SK-MEL-5 (cell line): ENCODE measurements at regions not wholly inside any gene's neighbourhood (a gene's known extent, or its start where the extent isn't known, plus 50 kb on each side); places are given as distances from the start of the nearest gene placed in this dataset.
"Not testable (repeated sequence)": the region's sequence is repeated elsewhere in the genome, so short reads cannot be mapped to it uniquely, and the experiment has no call there.

Source experiments
- DNase-seq: peaks from one replicate; pipeline ENCODE4 v3.0.0-alpha.2; 2016; ENCODE audit warnings: low read depth, low spot score
- in situ Hi-C: cut with HindIII; loops from 2 replicates; pipeline ENCODE4 v1.10.0; 2016; ENCODE audit warnings: low sequenced_read_pairs, high pct_unique_total_duplicates, low pct_unique_long_range_greater_than_20kb

DNA sequence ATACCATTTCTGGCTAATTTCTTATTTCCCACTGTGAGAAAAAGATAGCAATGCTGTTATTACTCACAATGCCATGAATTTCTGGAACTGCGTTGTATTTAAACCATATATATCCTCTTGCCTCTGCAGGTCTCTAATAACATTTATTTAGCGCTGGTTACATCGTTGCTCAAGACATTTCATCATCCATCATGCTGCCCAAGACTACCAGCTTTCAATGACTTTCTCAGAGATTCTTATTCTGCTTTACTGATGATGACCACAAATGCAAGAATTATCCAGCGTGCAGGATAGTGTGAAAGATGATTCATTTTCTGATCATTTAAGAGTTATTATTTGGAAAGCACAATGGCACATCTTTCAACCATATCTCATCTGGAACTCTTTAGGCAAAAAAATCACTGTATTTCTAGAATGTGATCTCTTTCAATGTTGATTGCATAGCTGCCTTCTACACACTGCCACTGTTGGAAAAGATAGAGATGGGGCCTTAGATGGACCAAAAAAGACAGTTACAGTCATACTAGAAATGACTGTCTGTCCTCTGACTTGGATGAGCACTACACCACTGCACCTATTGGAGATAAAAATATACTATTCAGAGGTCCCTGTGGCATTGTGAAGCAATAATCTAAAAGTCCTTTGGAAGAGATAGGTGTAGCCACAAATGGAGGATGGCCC is 716.1 kb downstream of the NSUN3 start:
- in situ Hi-C loops = no loop called here
- DNase-seq = no peak

DNA sequence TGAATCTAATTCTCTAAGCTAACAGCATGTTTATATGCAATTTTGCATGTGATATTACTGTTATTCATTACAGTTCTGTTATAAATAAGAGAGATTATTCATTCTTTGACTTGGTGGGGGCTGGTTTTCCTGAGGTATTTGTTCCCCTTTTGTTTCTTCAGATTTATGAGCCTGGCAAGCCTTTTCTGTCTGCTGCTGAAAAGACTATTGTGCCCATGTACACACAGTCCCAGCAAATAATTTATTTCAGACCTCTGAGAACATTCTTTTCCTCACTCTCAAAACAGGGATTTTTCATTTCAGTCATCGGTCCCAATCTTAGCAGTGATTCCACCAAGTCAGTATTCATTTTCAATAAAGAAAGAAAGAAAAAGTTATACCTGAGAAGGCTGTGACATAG is 716.8 kb downstream of the NSUN3 start:
- in situ Hi-C loops = no loop called here
- no peak for DNase-seq

DNA sequence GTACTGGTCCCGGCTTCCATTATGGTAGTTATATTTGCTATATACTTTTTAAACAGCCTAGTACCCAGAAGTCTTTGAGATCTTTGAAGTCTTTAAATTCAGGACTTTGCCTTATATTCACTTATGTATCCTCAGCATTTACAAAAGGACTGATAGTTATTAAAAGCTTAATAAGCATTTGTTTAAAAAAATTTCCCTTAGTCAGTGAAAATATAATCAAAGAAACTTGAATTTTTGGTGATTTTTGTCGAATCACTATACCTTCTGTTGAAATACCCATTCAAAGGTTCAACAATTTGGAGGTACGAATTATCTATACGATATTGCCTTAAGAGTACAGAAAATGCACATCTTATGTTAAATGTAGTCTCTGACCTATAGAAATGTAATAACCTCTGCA is 721.4 kb downstream of the NSUN3 start:
- DNase-seq = no peak
- in situ Hi-C loops = no loop called here

DNA sequence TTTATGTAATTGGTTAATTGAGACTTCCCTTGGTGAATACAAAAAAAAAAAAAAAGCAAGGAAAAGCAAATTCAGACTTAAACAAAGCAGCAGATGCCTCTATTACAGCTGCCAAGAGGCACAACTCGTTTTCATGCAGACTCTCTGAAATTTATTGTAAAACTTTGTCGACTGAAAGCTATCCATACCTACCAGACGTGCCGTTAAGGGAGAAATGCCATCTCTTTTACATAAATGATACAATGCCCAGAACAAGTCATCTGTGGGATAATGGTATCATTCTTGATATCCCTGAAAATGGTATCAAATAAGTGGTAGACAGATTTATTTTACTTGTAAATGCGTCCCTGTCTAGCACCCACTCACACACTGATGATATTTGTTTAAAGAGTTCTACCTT is 724.2 kb downstream of the NSUN3 start:
- in situ Hi-C loops = no loop called here

DNA sequence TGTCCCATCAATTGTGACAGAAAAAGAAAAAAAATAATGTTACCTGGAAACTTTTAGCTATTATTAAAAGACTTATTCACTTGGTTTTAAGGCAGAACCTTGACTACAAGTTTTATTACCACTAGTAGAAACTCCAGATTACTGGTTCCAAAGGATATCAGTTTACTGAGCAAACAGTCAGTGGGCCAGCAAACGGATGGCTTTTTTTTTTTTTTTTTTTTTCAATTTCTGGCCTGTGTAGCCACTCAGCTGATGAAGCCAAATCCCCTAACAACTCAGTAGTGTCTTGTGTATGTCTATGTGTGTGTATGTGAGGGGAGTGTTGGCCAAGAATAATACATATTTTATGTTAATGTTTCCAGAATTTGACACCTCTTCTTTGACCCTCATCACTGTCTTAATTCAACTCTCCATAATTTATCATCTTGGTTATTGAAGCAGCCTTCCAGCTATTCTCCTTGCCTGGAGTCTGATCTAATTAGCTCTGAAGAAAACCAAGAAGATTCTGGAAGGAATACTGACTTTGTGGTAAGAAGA is 724.9 kb downstream of the NSUN3 start:
- in situ Hi-C loops = no loop called here
- DNase-seq = no peak

More for the DNA sequence above, 724.2 kb downstream of the NSUN3 start:
- DNase-seq = no peak

DNA sequence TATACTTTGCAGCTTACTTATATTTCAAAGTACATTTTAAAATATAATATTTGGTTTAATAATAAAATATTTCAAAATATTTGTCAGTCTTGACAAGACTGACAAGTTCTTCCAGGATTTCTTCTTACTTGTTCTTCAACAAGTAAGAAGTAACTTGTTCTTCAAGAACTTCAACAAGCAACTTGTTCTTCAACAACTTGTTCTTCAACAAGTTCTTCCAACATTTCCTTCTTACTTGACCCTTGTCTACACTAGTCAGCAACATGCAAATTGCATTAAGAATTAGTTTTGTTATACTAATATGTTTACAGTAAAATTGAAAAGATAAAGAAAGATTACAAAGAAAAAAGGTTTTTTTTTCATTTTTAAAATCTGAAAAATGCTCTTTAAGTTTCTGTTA is 731.7 kb downstream of the NSUN3 start:
- no peak for DNase-seq
- in situ Hi-C loops = no loop called here

DNA sequence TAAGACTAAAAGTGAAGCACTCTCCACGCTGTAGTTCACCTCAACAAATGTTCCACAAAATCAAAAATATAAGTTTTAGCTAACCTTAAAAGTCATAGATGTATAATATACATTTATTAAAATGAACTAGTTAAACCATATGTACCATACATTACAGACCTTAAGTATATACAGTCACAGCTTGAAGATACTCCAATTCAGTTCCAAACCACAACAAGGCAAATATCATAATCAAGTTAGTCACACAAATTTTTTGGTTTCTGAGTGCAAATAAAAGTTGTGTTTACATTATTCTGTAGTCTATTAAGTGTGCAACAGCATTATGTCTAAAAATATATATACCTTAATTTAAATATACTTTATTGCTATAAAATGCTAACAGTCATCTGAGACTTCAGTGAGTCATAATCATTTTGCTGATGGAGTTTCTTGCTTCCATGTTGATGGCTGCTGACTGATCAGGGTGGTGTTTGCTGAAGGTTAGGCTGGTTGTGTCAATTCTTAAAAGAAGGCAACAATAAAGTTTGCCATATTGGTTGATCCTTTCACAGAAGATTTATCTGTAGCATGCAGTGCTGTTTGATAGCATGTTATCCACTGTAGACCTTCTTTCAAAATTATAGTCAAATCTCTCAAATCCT is 736.7 kb downstream of the NSUN3 start:
- in situ Hi-C loops = no loop called here
- DNase-seq = no peak

DNA sequence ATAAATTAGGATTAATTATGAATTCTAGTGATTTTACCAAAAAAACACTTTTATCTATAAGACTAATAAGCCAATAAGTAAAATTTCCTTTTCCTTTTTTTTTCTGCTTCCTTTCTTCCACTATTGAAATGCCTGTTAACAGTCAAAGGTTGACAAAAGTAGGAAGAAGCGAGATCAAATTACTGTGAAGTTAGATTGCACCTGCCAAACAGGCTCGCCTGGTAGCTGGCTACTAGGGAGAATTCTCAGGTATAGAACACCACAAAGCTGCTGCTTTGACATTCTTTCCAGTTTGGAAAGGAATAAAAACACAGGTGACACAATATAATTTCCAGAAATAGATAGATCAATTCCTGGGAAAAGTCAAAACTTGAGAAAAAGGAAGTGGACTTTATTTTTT is 749.0 kb downstream of the NSUN3 start:
- in situ Hi-C loops = no loop called here
- no peak for DNase-seq

DNA sequence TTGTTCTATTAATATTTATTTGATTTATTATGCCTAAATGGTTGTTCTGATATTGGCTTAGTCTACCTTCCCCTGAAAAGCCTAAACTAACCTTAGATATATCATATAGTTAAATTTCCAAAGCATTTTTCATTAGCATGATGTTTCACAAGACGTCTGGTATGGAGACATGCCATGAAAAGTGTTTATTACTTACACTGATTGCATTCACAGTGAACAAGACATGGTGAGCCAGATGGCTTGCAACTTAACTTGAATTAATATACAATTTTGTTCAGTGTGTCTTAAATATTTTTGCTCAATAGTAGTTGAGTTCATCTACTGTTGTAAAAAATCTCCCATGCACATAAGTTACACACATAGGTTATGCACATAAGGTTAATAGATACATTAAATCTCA is 758.4 kb downstream of the NSUN3 start:
- DNase-seq = no peak
- in situ Hi-C loops = no loop called here

DNA sequence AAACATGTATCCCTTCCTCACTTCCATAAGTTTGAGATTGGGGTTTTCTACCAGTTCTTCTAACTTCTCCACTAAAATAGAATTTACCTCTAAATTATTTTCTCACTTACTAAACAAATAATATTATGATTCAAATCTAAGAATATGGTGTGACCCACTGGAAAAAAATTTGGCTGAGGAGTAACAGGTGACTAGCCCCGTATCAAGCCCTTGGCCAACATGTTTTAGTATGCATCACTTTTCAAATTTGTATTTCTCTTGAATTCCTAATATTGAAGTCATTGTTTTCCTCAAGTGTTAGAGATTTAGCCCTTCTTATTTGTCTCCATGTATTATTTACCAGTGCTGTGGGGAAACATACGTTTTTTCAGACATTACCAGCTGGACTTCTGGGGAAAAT is 759.4 kb downstream of the NSUN3 start:
- in situ Hi-C loops = no loop called here
- DNase-seq = no peak

DNA sequence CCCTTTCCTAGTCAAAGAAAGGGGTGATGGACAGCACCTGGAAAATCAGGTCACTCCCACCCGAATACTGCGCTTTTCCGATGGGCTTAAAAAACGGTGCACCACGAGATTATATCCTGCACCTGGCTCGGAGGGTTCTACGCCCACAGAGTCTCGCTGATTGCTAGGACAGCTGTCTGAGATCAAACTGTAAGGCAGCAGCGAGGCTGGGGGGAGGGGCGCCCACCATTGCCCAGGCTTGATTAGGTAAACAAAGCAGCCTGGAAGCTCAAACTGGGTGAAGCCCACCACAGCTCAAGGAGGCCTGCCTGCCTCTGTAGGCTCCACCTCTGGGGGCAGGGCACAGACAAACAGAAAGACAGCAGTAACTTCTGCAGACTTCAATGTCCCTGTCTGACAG is 783.4 kb downstream of the NSUN3 start:
- DNase-seq, in situ Hi-C loops: not testable (repeated sequence)

DNA sequence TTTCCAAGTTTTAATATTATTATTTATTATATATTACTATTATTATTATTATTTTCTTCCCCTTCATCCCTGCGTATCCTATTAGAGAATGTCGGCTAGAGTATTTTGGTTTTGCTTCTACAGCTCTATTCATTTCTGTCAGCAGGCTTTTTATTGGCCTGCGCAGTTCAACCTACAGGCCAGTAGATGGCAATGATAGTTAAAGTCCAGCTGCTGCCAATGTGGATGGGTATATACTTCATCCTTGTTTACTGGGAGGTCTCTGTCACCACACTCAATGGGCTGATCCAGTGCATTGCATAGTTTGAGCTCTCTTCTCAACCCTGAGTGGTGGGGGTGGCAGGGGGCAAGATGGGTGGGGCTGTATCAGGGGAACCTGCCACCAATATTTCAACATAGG is 799.8 kb downstream of the NSUN3 start:
- in situ Hi-C loops = no loop called here
- peak; percentile 68 for DNase-seq

DNA sequence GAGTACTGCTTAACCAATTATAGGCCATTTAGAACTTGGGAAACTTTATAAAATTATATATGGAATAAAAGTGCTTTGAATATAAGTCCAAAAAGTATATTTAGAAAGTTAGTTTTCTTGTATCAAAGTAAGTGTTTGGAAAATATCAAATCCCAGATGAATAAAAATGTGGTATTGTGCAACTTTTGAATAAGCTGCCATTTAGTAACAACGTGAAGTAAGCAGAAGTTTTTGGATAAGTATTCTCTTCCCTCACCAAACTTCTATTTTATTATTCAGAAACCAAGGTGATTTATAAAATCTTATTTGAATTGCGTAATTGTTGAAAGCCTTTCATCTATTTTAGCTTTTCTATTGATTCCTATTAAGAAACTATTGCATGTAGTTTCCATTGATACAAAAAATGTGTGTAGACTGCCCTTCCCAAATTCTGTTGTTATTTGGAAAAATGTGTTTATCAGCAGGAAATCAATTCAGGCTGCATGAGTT is 806.2 kb downstream of the NSUN3 start:
- DNase-seq = no peak
- in situ Hi-C loops = no loop called here

DNA sequence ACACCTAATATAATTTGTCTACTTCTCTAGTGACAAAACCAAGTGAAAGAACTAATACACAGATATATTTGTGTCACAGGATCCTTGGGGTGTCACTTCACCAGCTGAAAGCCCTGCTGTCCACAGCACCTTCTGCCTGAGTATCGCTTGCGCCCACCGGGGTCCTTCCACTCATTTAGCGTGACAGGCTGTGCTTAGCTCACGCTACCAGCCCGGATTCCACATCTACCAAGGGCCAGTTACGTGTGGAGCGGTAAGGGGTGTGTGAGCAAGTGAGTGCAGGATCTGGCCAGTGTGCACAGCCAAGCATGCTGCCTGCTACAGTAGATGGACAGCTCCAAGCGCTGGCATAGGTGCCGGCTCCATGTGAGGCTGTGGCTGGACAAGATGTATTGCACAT is 810.9 kb downstream of the NSUN3 start:
- DNase-seq = no peak
- in situ Hi-C loops = no loop called here

DNA sequence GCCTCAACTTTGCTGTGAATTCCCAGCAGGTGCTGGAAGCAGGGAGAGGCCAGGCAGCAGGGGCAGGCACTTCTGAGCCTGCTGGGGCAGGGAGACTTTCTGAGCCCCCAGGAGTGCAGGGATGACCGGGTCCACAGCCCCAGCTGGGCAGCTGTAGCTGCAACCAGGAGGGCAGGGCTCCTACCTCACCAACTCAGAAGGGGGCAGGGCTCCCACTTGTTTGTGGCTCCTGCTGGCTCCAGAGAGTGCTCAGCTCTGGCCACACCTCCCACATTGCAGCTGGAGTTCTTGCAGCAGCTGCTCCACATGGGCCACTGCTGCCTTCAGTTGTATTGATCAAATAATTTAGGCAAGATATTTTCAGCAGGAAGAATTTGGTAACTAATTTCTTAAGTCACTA is 812.3 kb downstream of the NSUN3 start:
- in situ Hi-C loops = no loop called here
- no peak for DNase-seq

DNA sequence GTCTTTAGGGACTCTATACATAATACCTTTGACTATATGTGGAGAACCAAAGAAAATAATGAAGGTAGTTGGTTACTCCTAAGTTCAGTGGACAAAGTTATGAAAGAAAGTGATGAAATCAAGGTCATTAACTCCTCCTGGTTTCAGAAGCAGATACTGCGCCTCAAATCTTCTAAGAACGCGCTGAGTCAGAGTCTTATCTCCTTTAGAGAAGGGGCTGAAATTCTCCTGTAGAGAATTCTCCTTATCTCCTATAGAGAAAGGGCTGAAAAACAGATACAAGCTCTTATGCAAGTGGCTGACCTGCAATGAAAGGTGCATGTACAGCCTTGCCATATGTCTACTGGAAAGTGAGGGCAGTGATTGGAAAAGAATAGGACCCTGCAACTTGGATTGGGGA is 824.2 kb downstream of the NSUN3 start:
- in situ Hi-C loops = no loop called here
- DNase-seq = no peak

DNA sequence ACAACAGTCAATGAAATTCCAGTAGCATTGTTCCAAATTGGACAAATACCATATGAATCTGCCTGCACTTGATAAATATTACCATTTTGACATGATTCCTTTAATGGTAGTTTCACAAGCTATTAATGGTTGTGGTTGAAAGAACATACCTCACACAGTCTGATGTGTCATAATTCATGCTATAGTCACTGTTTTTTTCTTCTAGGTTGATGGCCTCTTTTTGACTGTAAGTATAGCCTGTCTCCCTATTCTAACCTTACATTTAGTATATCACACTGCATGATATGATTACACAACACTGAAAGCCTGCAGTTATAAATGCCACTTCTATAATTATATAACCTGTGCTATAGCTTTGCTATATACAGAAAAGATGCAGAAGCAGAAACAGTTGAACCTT is 834.1 kb downstream of the NSUN3 start:
- in situ Hi-C loops = no loop called here
- no peak for DNase-seq

DNA sequence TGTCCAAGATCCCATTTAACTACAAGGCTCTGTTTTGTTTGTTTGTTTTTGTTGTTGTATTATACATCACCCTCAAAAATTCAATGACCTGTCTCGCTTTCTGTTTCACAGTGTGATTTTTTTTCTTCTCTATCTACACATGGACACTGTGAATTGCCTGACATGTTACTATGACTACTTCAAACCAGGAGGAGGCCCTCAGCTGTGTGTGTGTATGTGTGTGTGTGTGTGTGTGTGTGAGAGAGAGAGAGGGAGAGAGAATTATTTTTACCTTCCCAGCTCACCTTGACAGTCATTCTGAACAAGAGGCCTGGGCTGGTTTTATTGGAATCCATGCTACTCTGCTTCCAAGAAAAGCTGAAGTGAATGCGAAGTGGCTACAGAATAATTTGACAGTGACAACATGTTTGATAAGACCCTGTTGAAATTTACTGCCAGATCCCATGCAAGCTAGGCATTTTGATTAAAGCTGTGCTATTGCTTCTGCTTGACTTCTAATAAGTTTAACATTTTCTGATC is 841.4 kb downstream of the NSUN3 start:
- in situ Hi-C loops = no loop called here
- DNase-seq = no peak

DNA sequence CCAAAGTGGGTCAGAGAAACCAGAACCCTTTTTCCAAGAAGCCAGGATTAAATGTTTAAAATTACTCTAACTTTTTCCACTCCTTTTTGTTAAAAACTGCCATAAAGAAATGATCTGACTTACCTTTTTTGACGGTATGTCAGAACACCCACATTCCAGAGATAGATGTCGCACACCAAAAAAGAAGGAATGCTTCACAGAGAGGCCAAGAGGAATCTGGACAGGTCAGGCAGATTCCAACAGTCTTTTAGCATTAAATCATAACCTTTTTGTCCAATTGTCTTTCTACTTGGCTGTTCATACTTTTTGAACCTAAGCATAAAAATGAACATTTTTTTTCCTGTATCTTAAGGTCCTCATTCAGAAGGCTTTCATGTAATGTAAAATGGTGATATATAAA is 846.9 kb downstream of the NSUN3 start:
- no peak for DNase-seq
- in situ Hi-C loops = no loop called here
